MM.1S (cell line): ENCODE measurements at regions not wholly inside any gene's neighbourhood (a gene's known extent, or its start where the extent isn't known, plus 50 kb on each side); places are given as distances from the start of the nearest gene placed in this dataset.

Source experiments
- DNase-seq: peaks from one replicate; pipeline ENCODE4 v3.0.0-alpha.2; 2015
- H2AFZ ChIP-seq: fragments of 300-600 bp; sonication (generic); 2 replicates; pipeline ENCODE4 v1.6.0; 2016; ENCODE audit warnings: antibody characterized with exemption, low read length
- H3F3A ChIP-seq: fragments of 300-600 bp; sonication (generic); 2 replicates; pipeline ENCODE4 v1.6.1; 2016; ENCODE audit warnings: mild to moderate bottlenecking, antibody characterized with exemption, low read length, moderate library complexity, mixed read lengths; ENCODE audit not compliant: insufficient read depth
- H3K27ac ChIP-seq: fragments of 300-600 bp; sonication (generic); 2 replicates; pipeline ENCODE4 v1.5.1; 2016; ENCODE audit warnings: mild to moderate bottlenecking, low read length
- H3K27me3 ChIP-seq: fragments of 300-600 bp; sonication (generic); replicated peaks from 2 replicates; pipeline ENCODE4 v1.6.0; 2016; ENCODE audit warnings: low read length; ENCODE audit not compliant: insufficient read depth
- H3K36me3 ChIP-seq: fragments of 300-600 bp; sonication (generic); replicated peaks from 2 replicates; pipeline ENCODE4 v1.6.1; 2016; ENCODE audit warnings: mild to moderate bottlenecking, low read length, mixed read lengths; ENCODE audit not compliant: insufficient read depth
- H3K4me1 ChIP-seq: fragments of 300-600 bp; sonication (generic); 2 replicates; pipeline ENCODE4 v1.6.1; 2016; ENCODE audit warnings: low read length, mixed read lengths
- H3K4me2 ChIP-seq: fragments of 300-600 bp; sonication (generic); 2 replicates; pipeline ENCODE4 v1.6.0; 2016; ENCODE audit warnings: low read depth, low read length
- H3K4me3 ChIP-seq: fragments of 300-600 bp; sonication (generic); 2 replicates; pipeline ENCODE4 v1.5.1; 2016; ENCODE audit warnings: low read length, mixed read lengths
- H3K79me2 ChIP-seq: fragments of 300-600 bp; sonication (generic); 2 replicates; pipeline ENCODE4 v1.6.1; 2016; ENCODE audit warnings: mixed run types, low read length, mixed read lengths
- H3K9ac ChIP-seq: fragments of 300-600 bp; sonication (generic); 2 replicates; pipeline ENCODE4 v1.6.1; 2016; ENCODE audit warnings: low read length, mixed read lengths
- H3K9me2 ChIP-seq: fragments of 300-600 bp; sonication (generic); replicated peaks from 2 replicates; pipeline ENCODE4 v1.6.1; 2016; ENCODE audit warnings: mild to moderate bottlenecking, low read length, mixed read lengths; ENCODE audit not compliant: insufficient read depth
- H3K9me3 ChIP-seq: fragments of 300-600 bp; sonication (generic); replicated peaks from 2 replicates; pipeline ENCODE4 v1.6.1; 2016; ENCODE audit warnings: mild to moderate bottlenecking, low read length, mixed read lengths; ENCODE audit not compliant: insufficient read depth
- H4K20me1 ChIP-seq: fragments of 300-600 bp; sonication (generic); 2 replicates; pipeline ENCODE4 v1.6.1; 2016; ENCODE audit warnings: mild to moderate bottlenecking, low read length, moderate library complexity, mixed read lengths; ENCODE audit not compliant: insufficient read depth
- EZH2 ChIP-seq: fragments of 300-600 bp; sonication (generic); optimal IDR thresholded peaks from 2 replicates; pipeline ENCODE3; 2017; ENCODE audit warnings: low read depth, mild to moderate bottlenecking, antibody characterized with exemption, low read length, mixed read lengths
- EZH2phosphoT487 ChIP-seq: fragments of 300-600 bp; sonication (generic); IDR thresholded peaks from 2 replicates; pipeline ENCODE4 v1.6.1; 2018; ENCODE audit warnings: antibody characterized with exemption, low read length
- TF ChIP-seq, protein P1 (sequence below): fragments of 300-600 bp; sonication (generic); IDR thresholded peaks from 2 replicates; pipeline ENCODE4 v1.5.1; 2016; ENCODE audit warnings: antibody characterized with exemption, low read length, mixed read lengths

DNA sequence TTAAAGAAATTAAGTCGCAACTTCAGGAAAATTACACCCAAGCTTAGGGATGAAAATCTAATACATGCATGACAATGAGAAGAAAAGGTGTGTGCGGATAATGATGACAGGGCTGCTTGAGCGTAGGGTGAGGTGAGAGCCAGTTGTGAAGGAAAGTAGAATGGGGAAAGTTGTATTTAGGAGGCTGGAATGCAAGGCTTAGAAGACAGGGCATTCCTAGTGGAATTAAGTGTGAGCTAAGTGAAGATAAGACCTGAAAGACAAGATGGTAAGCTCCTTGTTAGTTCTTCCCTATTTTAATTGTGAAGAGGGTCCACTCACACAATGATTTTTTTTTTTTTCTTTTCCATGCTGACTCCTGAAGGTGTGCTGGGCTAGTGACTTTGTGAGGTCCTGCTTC, 519.5 kb upstream of the SALL1 start:
- H3K9me2 ChIP-seq, result no peaks in the 10 kb centered on the region

DNA sequence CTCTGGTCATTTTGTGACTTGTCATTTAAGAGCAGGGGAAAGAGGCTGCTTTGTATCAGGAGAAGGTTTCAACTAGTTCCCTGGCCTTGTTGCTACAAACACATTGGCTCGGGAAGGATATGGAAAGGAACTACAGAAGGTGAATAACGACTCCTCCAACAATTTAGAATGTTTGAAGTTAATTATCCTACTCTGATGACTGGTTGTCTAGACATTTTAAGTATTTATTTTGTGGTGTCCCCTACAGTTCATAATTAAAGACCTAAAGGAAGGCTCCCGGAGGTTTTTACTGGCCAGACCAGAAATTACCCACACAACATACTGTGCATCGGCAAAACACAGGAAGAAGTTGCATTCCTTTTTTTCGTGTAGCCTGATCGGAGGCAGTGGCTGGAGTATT, 515.8 kb upstream of the SALL1 start:
- Histone ChIP-seq H3K4me3 (no peak overlapping the region), H4K20me1 (no peaks in the 10 kb centered on the region)

More for the DNA sequence above, 519.5 kb upstream of the SALL1 start:
- no peak for DNase-seq
- Histone ChIP-seq H3K79me2 (no peaks in the 10 kb centered on the region), H4K20me1 (no peaks in the 10 kb centered on the region), H3K36me3 (no peaks in the 10 kb centered on the region), H2AFZ (no peak overlapping the region), H3K9ac (no peak overlapping the region), H3F3A (no peaks in the 10 kb centered on the region), H3K4me3 (no peak overlapping the region), H3K4me1 (no peaks in the 10 kb centered on the region), H3K4me2 (no peak overlapping the region), H3K27me3 (no peaks in the 10 kb centered on the region), H3K9me3 (no peaks in the 10 kb centered on the region), H3K27ac (no peak overlapping the region)
- TF ChIP-seq EZH2phosphoT487 (no peak), EZH2 (no peak)
- TF ChIP-seq, protein P1, sequence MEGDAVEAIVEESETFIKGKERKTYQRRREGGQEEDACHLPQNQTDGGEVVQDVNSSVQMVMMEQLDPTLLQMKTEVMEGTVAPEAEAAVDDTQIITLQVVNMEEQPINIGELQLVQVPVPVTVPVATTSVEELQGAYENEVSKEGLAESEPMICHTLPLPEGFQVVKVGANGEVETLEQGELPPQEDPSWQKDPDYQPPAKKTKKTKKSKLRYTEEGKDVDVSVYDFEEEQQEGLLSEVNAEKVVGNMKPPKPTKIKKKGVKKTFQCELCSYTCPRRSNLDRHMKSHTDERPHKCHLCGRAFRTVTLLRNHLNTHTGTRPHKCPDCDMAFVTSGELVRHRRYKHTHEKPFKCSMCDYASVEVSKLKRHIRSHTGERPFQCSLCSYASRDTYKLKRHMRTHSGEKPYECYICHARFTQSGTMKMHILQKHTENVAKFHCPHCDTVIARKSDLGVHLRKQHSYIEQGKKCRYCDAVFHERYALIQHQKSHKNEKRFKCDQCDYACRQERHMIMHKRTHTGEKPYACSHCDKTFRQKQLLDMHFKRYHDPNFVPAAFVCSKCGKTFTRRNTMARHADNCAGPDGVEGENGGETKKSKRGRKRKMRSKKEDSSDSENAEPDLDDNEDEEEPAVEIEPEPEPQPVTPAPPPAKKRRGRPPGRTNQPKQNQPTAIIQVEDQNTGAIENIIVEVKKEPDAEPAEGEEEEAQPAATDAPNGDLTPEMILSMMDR, result no peak

GRCh38 chr16:51666074-51666473, 515.0 kb upstream of the SALL1 start:
- no peak overlapping the region for H3K4me3 ChIP-seq
- TF ChIP-seq EZH2 (no peak), EZH2phosphoT487 (no peak)
- TF ChIP-seq, protein P1, result no peak
- no peaks in the 10 kb centered on the region for H3K36me3 ChIP-seq
- no peaks in the 10 kb centered on the region for H3K4me1 ChIP-seq
- H3F3A ChIP-seq, result no peaks in the 10 kb centered on the region
- no peak for DNase-seq
- no peak overlapping the region for H3K9ac ChIP-seq
- no peaks in the 10 kb centered on the region for H3K27me3 ChIP-seq
- no peaks in the 10 kb centered on the region for H3K79me2 ChIP-seq
- H3K9me3 ChIP-seq, result no peaks in the 10 kb centered on the region
- H3K9me2 ChIP-seq, result no peaks in the 10 kb centered on the region
- no peak overlapping the region for H2AFZ ChIP-seq
- H4K20me1 ChIP-seq, result no peaks in the 10 kb centered on the region
- H3K4me2 ChIP-seq, result no peak overlapping the region
- H3K27ac ChIP-seq, result no peak overlapping the region

More for the DNA sequence above, 515.8 kb upstream of the SALL1 start:
- Histone ChIP-seq H3K27ac (no peak overlapping the region), H3K79me2 (no peaks in the 10 kb centered on the region), H2AFZ (no peak overlapping the region), H3K27me3 (no peaks in the 10 kb centered on the region), H3K9me2 (no peaks in the 10 kb centered on the region), H3K36me3 (no peaks in the 10 kb centered on the region), H3K4me1 (no peaks in the 10 kb centered on the region), H3K9me3 (no peaks in the 10 kb centered on the region), H3K9ac (no peak overlapping the region), H3F3A (no peaks in the 10 kb centered on the region), H3K4me2 (no peak overlapping the region)
- no peak for TF ChIP-seq EZH2phosphoT487
- TF ChIP-seq, protein P1, result no peak
- no peak for TF ChIP-seq EZH2
- no peak for DNase-seq
